Uterus (tissue), 2 donors: ENCODE measurements at regions not wholly inside any gene's neighbourhood (a gene's known extent, or its start where the extent isn't known, plus 50 kb on each side); places are given as distances from the start of the nearest gene placed in this dataset.

Experiments used
- CTCF ChIP-seq, 4 experiments: fragments of 200-600 bp in 2 of 4; fragments of 450-650 bp in 2 of 4; sonication (generic) in 2 of 4; IDR thresholded peaks; one replicate each; pipeline ENCODE4 v1.5.1; 2016 to 2019; ENCODE audit warnings: antibody characterized with exemption in 4 of 4, mild to moderate bottlenecking in 2 of 4, moderate library complexity in 1 of 4
- POLR2A ChIP-seq, 2 donors: fragments of 450-650 bp; IDR thresholded peaks; one replicate each; pipeline ENCODE4 v1.6.1; 2016; ENCODE audit warnings: antibody characterized with exemption in 2 of 2, mild to moderate bottlenecking in 1 of 2, moderate library complexity in 1 of 2

- TF ChIP-seq CTCF (IDR thresholded peaks at IDR 0.05) (no peak), POLR2A (IDR thresholded peaks at IDR 0.05) (no peak)
Measured at GRCh38 chr12:103205906-103206305, 248.4 kb downstream of the ASCL1 start.
